ENCODE measurements at regions not wholly inside any gene's neighbourhood (a gene's known extent, or its start where the extent isn't known, plus 50 kb on each side); places are given as distances from the start of the nearest gene placed in this dataset.
A peak's percentile ranks its signal among the peaks of the same experiment; 100 is the strongest.

- TF ChIP-seq, protein P1, sequence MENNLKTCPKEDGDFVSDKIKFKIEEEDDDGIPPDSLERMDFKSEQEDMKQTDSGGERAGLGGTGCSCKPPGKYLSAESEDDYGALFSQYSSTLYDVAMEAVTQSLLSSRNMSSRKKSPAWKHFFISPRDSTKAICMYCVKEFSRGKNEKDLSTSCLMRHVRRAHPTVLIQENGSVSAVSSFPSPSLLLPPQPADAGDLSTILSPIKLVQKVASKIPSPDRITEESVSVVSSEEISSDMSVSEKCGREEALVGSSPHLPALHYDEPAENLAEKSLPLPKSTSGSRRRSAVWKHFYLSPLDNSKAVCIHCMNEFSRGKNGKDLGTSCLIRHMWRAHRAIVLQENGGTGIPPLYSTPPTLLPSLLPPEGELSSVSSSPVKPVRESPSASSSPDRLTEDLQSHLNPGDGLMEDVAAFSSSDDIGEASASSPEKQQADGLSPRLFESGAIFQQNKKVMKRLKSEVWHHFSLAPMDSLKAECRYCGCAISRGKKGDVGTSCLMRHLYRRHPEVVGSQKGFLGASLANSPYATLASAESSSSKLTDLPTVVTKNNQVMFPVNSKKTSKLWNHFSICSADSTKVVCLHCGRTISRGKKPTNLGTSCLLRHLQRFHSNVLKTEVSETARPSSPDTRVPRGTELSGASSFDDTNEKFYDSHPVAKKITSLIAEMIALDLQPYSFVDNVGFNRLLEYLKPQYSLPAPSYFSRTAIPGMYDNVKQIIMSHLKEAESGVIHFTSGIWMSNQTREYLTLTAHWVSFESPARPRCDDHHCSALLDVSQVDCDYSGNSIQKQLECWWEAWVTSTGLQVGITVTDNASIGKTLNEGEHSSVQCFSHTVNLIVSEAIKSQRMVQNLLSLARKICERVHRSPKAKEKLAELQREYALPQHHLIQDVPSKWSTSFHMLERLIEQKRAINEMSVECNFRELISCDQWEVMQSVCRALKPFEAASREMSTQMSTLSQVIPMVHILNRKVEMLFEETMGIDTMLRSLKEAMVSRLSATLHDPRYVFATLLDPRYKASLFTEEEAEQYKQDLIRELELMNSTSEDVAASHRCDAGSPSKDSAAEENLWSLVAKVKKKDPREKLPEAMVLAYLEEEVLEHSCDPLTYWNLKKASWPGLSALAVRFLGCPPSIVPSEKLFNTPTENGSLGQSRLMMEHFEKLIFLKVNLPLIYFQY (CRISPR knock-in tag; IDR thresholded peaks at IDR 0.05; ENCODE audit: borderline replicate concordance) = no peak
Observed at GRCh38 chr6:99151634-99152346, 197.7 kb downstream of the FAXC start (continued).

- TF ChIP-seq MAFK (conservative IDR thresholded peaks at IDR 0.05 in 1 of 2, IDR thresholded peaks at IDR 0.05 in 1 of 2; ENCODE audit: low read length in 2 of 2) (peak; percentile 47 to 65; a peak in 3 of 4 replicates), DBP (CRISPR knock-in tag; IDR thresholded peaks at IDR 0.05; ENCODE audit: not compliant biosample characterization) (no peak), KLF9 (CRISPR knock-in tag; IDR thresholded peaks at IDR 0.05; ENCODE audit: low read depth) (no peak), ZBTB7B (CRISPR knock-in tag; IDR thresholded peaks at IDR 0.05) (no peak), MAFF (IDR thresholded peaks at IDR 0.05; ENCODE audit: low read depth, low read length) (peak; percentile 55), ZNF891 (CRISPR knock-in tag; IDR thresholded peaks at IDR 0.05) (no peak), NCOA1 (CRISPR knock-in tag; IDR thresholded peaks at IDR 0.05) (no peak), TCF7 (IDR thresholded peaks at IDR 0.05; ENCODE audit: low read depth) (no peak)
- TF ChIP-seq, protein P2, sequence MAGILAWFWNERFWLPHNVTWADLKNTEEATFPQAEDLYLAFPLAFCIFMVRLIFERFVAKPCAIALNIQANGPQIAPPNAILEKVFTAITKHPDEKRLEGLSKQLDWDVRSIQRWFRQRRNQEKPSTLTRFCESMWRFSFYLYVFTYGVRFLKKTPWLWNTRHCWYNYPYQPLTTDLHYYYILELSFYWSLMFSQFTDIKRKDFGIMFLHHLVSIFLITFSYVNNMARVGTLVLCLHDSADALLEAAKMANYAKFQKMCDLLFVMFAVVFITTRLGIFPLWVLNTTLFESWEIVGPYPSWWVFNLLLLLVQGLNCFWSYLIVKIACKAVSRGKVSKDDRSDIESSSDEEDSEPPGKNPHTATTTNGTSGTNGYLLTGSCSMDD (CRISPR knock-in tag; IDR thresholded peaks at IDR 0.05) = no peak
- TF ChIP-seq, protein P3, sequence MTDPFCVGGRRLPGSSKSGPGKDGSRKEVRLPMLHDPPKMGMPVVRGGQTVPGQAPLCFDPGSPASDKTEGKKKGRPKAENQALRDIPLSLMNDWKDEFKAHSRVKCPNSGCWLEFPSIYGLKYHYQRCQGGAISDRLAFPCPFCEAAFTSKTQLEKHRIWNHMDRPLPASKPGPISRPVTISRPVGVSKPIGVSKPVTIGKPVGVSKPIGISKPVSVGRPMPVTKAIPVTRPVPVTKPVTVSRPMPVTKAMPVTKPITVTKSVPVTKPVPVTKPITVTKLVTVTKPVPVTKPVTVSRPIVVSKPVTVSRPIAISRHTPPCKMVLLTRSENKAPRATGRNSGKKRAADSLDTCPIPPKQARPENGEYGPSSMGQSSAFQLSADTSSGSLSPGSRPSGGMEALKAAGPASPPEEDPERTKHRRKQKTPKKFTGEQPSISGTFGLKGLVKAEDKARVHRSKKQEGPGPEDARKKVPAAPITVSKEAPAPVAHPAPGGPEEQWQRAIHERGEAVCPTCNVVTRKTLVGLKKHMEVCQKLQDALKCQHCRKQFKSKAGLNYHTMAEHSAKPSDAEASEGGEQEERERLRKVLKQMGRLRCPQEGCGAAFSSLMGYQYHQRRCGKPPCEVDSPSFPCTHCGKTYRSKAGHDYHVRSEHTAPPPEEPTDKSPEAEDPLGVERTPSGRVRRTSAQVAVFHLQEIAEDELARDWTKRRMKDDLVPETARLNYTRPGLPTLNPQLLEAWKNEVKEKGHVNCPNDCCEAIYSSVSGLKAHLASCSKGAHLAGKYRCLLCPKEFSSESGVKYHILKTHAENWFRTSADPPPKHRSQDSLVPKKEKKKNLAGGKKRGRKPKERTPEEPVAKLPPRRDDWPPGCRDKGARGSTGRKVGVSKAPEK (CRISPR knock-in tag; IDR thresholded peaks at IDR 0.05; ENCODE audit: borderline replicate concordance) = no peak
- WGBS (ENCODE audit: low lambda C conversion rate) = 0% methylated on average over 2 of the region's 2 CpGs
- ATAC-seq = no peak
- H3K4me3 ChIP-seq (replicated peaks in 1 of 3; ENCODE audit: insufficient read depth in 1 of 3, low read depth in 2 of 3, low read length in 3 of 3) = no peak overlapping the region
- no peaks in the 10 kb centered on the region for H3K9me3 ChIP-seq (ENCODE audit: low read length)
- no peaks in the 10 kb centered on the region for H3K79me2 ChIP-seq (ENCODE audit: insufficient read depth, low read length)
- ChIA-PET CTCF (ENCODE audit: low intra/inter-chr PET ratio, low total read pairs) (no interaction called here), POLR2A (no interaction called here)
- BruUV-seq (replicated peaks) = no TSS peak
- no peak overlapping the region for H2AFZ ChIP-seq (ENCODE audit: low read length)
- H3K27me3 ChIP-seq (ENCODE audit: control insufficient read depth in 1 of 2, insufficient read depth in 2 of 2, low read length in 2 of 2) = no peaks in the 10 kb centered on the region
- H3K27ac ChIP-seq (ENCODE audit: extremely low read length, insufficient read depth, low read length) = no peak overlapping the region
- FAIRE-seq = no peak
- in situ Hi-C loops (cut with HindIII; ENCODE audit: extremely low pct_ligation_motif_present, low pct_unique_long_range_greater_than_20kb) (no loop called here), intact Hi-C loops (cut with micrococcal nuclease; ENCODE audit: unreplicated experiment) (no loop called here)
- no peak overlapping the region for H3K4me2 ChIP-seq (ENCODE audit: low read depth, low read length)
- H3K36me3 ChIP-seq (replicated peaks in 1 of 2; ENCODE audit: control insufficient read depth in 1 of 2, insufficient read depth in 2 of 2, low read length in 2 of 2) = no peaks in the 10 kb centered on the region
- H4K20me1 ChIP-seq (ENCODE audit: insufficient read depth, low read length) = no peaks in the 10 kb centered on the region
- no peak overlapping the region for H3K9ac ChIP-seq (ENCODE audit: insufficient read depth, low read depth, low read length)
- no peak for DNase-seq (ENCODE audit: low spot score)
- H3K4me1 ChIP-seq (ENCODE audit: insufficient read depth, low read length) = no peaks in the 10 kb centered on the region
Observed at GRCh38 chr6:99148761-99149160, 200.7 kb downstream of the FAXC start.
